ENCODE measurements at regions not wholly inside any gene's neighbourhood (a gene's known extent, or its start where the extent isn't known, plus 50 kb on each side); places are given as distances from the start of the nearest gene placed in this dataset.
"Not testable (repeated sequence)": the region's sequence is repeated elsewhere in the genome, so short reads cannot be mapped to it uniquely, and the experiment has no call there.

GRCh38 chr22:27104449-27104848, 447.1 kb downstream of the MIAT start:
- DNase-seq = no peak

- no peak for DNase-seq
Observed at GRCh38 chr22:27105142-27106025, 448.0 kb downstream of the MIAT start.

GRCh38 chr22:27106985-27107384, 449.6 kb downstream of the MIAT start:
- DNase-seq = no peak

- DNase-seq = no peak
Observed at GRCh38 chr22:27107386-27107785, 450.0 kb downstream of the MIAT start.

- no peak for DNase-seq
Observed at GRCh38 chr22:27107824-27108223, 450.4 kb downstream of the MIAT start.

GRCh38 chr22:27108425-27109114, 451.2 kb downstream of the MIAT start:
- no peak for DNase-seq

- DNase-seq = not testable (repeated sequence)
Observed at GRCh38 chr22:27109406-27109805, 452.0 kb downstream of the MIAT start.

- no peak for DNase-seq
Observed at GRCh38 chr22:27110665-27111451, 453.5 kb downstream of the MIAT start.

GRCh38 chr22:27111796-27112672, 454.6 kb downstream of the MIAT start:
- no peak for DNase-seq

- peak; percentile 43 for DNase-seq
Observed at GRCh38 chr22:27113211-27113635, 455.8 kb downstream of the MIAT start.

GRCh38 chr22:27113641-27114040, 456.3 kb downstream of the MIAT start:
- DNase-seq = no peak

- DNase-seq = no peak
Observed at GRCh38 chr22:27114186-27114585, 456.8 kb downstream of the MIAT start.

- DNase-seq = no peak
Observed at GRCh38 chr22:27115410-27115809, 458.0 kb downstream of the MIAT start.

GRCh38 chr22:27115816-27116256, 458.4 kb downstream of the MIAT start:
- DNase-seq = no peak

- no peak for DNase-seq
Observed at GRCh38 chr22:27116312-27117086, 459.1 kb downstream of the MIAT start.

- no peak for DNase-seq
Observed at GRCh38 chr22:27120036-27120435, 462.6 kb downstream of the MIAT start.

GRCh38 chr22:27122574-27122973, 465.2 kb downstream of the MIAT start:
- DNase-seq = no peak

- no peak for DNase-seq
Observed at GRCh38 chr22:27123880-27124279, 466.5 kb downstream of the MIAT start.

GRCh38 chr22:27124351-27124966, 467.1 kb downstream of the MIAT start:
- no peak for DNase-seq

- DNase-seq = no peak
Observed at GRCh38 chr22:27125539-27125938, 468.2 kb downstream of the MIAT start.

GRCh38 chr22:27127911-27128310, 470.5 kb downstream of the MIAT start:
- DNase-seq = no peak

Data from activated CD4-positive, alpha-beta T cell treated with anti-CD3 and anti-CD28 coated beads, Interleukin-2, Interleukin-6, amounts not matched to agents 100 ng/mL and 50 ng/mL, durations not matched to agents 16 hours and 8 hours (primary cell).